ENCODE measurements at regions not wholly inside any gene's neighbourhood (a gene's known extent, or its start where the extent isn't known, plus 50 kb on each side); places are given as distances from the start of the nearest gene placed in this dataset.
A peak's percentile ranks its signal among the peaks of the same experiment; 100 is the strongest.

- H3K27me3 ChIP-seq (ENCODE audit: insufficient read depth, low read depth, severe bottlenecking): no peaks in the 10 kb centered on the region
- TF ChIP-seq CTCF (IDR thresholded peaks at IDR 0.05; ENCODE audit: low read depth, low read length): no peak
Observed at GRCh38 chr15:70519616-70520015, 243.7 kb downstream of the UACA start.

GRCh38 chr15:70519004-70519365 is 244.4 kb downstream of the UACA start:
- no peak for DNase-seq
- no peak for TF ChIP-seq CTCF (IDR thresholded peaks at IDR 0.05; ENCODE audit: low read depth, low read length)
- H3K27ac ChIP-seq: no peak overlapping the region
- H3K9me3 ChIP-seq (ENCODE audit: severe bottlenecking): no peaks in the 10 kb centered on the region
- no peak overlapping the region for H3K4me3 ChIP-seq (ENCODE audit: low read depth, low read length)
- H3K36me3 ChIP-seq: no peaks in the 10 kb centered on the region
- no peaks in the 10 kb centered on the region for H3K27me3 ChIP-seq (ENCODE audit: insufficient read depth, low read depth, severe bottlenecking)

More at GRCh38 chr15:70519616-70520015, 243.7 kb downstream of the UACA start:
- Histone ChIP-seq H3K9me3 (ENCODE audit: severe bottlenecking) (no peaks in the 10 kb centered on the region), H3K36me3 (no peaks in the 10 kb centered on the region), H3K4me3 (ENCODE audit: low read depth, low read length) (no peak overlapping the region), H3K27ac (no peak overlapping the region)
- peak; percentile 36 for DNase-seq

- no peak for TF ChIP-seq CTCF (IDR thresholded peaks at IDR 0.05; ENCODE audit: low read depth, low read length)
- Histone ChIP-seq H3K27me3 (ENCODE audit: insufficient read depth, low read depth, severe bottlenecking) (no peaks in the 10 kb centered on the region), H3K27ac (no peak overlapping the region), H3K4me3 (ENCODE audit: low read depth, low read length) (no peak overlapping the region), H3K9me3 (ENCODE audit: severe bottlenecking) (no peaks in the 10 kb centered on the region), H3K36me3 (no peaks in the 10 kb centered on the region)
- no peak for DNase-seq
Observed at GRCh38 chr15:70518201-70519003, 245.0 kb downstream of the UACA start.

GRCh38 chr15:70517194-70517590 is 246.2 kb downstream of the UACA start:
- Histone ChIP-seq H3K9me3 (ENCODE audit: severe bottlenecking) (no peaks in the 10 kb centered on the region), H3K27me3 (ENCODE audit: insufficient read depth, low read depth, severe bottlenecking) (no peaks in the 10 kb centered on the region), H3K36me3 (no peaks in the 10 kb centered on the region), H3K4me3 (ENCODE audit: low read depth, low read length) (no peak overlapping the region), H3K27ac (no peak overlapping the region)
- no peak for TF ChIP-seq CTCF (IDR thresholded peaks at IDR 0.05; ENCODE audit: low read depth, low read length)
- no peak for DNase-seq

GRCh38 chr15:70516408-70517193 is 246.8 kb downstream of the UACA start:
- DNase-seq: no peak
- TF ChIP-seq CTCF (IDR thresholded peaks at IDR 0.05; ENCODE audit: low read depth, low read length): peak; percentile 35; the same call in 1 of the 2 replicates
- no peak overlapping the region for H3K4me3 ChIP-seq (ENCODE audit: low read depth, low read length)
- H3K27me3 ChIP-seq (ENCODE audit: insufficient read depth, low read depth, severe bottlenecking): no peaks in the 10 kb centered on the region
- no peaks in the 10 kb centered on the region for H3K36me3 ChIP-seq
- no peaks in the 10 kb centered on the region for H3K9me3 ChIP-seq (ENCODE audit: severe bottlenecking)
- no peak overlapping the region for H3K27ac ChIP-seq

Data from WERI-Rb-1 (cell line).